HG03571 (cell line): ENCODE measurements at regions not wholly inside any gene's neighbourhood (a gene's known extent, or its start where the extent isn't known, plus 50 kb on each side); places are given as distances from the start of the nearest gene placed in this dataset.
"Not testable (repeated sequence)": the region's sequence is repeated elsewhere in the genome, so short reads cannot be mapped to it uniquely, and the experiment has no call there.

Source experiments
- ATAC-seq: cut with Tn5 transposase; IDR thresholded peaks from one replicate; pipeline ENCODE4 v1.9.1; 2021; ENCODE audit not compliant: unreplicated experiment

DNA sequence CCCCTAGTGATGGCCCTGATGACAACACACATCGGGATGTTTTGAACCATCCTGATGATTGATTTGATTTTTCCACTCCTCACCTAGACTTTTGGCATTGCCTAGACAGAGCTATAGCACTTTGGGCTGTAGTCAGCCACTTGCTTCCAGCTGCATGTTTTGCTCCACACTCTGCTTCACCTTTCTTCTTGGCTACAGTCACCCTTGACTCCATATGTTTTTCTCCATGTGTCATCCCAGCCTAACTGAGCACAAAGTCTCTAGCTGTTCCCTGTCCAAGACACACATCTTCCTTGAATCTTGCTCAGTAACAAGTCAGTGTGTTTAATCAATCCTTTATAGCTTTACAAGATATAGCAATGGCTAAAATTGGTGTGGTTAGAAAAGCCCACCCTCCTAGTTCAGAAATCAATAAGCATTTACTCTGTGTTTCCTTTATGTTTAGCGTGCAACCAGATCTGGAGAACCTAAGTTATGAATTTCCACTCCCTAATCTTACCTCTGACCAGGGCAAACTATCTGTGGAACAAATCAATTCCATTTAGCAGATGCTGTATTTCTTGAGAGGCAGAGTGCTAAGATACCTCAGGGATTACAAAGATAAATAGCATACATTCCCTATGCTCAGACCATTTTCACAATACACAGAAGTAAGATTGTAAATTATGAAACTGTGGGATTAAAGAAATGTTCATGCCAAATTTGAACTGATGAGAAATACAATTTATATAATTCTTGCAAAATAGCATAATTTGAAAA lies 98.4 kb upstream of the LYPLAL1 start:
- no peak for ATAC-seq

DNA sequence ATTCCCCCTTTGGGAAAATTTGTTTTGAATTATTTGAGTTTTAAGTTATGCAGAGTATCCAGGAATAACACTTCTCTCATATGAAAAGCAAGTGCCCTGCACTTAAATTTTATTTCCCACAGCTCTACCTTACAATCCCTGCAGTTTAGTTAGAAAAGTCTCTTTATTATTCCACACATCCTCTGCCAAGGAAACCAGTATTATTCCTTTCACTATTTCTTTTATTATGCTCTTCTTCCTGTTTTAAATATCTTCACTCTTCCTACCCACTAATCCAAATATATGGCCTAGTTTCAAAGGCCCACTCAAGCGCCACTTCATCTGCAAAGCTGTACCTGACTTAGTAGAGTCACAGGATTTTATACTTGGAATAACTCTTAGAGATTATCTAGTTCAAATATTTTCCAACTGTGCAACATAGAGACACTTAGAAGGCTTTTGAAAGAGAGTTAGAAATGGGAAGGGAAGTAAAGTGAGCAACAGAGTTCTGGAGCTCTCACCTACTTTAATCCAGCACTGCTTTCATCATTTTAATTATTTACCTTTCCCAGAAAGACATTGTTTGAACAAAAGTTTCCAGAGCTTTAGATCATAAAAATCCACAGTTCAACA lies 97.2 kb upstream of the LYPLAL1 start:
- ATAC-seq, result no peak

DNA sequence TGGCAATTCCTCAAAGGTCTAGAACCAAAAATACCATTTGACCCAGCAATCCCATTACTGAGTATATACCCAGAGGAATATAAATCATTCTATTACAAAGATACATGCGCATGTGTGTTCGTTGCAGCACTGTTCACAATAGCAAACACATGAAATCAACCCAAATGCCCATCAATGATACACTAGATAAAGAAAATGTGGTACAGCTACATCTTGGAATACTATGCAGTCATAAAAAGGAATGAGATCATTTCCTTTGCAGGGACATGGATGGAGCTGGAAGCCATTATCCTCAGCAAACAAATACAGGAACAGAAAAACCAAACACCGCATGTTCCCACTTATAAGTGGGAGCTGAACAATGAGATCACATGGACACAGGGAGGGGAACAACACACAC lies 95.9 kb upstream of the LYPLAL1 start:
- not testable (repeated sequence) for ATAC-seq

DNA sequence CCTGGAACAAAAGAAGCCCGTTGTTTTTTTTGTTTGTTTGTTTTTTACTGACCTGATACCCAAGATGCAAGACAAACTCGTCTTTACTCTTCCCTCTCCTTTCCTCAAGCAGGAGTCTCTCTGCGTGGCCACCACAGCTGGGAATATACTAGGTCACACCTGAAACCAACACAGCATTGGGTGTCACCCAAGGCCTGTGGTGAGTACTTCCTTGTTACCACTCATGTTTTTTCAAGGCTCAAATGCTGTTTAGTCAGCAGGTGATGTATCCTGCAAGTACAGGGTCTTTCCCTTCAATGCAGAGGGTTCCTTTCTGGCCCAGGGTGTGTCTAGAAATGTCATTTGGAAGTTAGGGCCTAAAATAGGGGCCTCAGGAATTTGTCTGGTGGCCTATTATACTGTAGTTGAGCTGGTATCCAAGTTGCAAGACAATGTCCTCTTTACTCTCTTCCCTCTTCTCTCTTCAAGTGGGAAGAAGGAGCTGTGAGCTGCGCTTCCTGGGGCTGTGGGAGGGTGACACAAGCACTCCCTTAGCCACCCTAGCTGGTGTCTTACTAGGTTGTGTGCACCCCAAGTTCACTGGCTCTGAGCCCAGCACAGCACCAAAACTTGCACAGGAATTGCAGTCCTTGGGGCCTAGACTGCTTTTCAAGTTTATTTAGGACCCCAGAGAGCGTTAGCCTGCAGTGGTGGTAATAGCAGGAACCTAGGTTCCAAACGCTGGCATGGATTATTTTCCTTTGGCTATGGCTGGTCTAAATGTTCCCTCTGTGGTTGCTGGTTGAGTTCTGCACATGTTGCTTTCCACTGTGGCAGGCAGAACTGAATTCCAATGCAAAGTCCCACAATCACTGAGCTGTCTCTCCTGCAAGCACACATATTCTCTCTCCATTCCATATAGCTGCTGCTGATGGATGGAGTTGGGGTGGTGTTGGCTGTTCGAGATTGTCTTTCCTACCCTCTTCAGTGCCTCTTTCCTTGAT lies 91.4 kb upstream of the LYPLAL1 start:
- no peak for ATAC-seq

DNA sequence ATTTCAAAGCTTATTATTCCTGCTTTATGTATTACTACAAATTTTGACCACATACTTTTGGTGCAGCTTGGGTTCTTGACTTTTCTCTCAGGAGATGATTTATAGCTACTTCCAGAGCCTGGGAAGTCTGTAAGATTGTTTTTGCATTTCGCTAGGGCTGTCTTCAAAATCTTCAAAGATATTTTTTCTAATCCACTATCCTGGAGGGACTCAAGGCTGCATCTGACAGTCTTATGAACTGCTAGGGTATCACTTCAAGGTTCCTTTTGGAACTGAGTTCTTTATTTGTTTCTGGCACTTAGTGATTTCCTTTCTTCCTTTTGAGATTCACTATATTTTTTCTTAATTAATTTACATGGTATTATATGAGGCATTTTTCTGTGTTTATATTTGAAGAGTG lies 90.0 kb upstream of the LYPLAL1 start:
- ATAC-seq, result no peak

DNA sequence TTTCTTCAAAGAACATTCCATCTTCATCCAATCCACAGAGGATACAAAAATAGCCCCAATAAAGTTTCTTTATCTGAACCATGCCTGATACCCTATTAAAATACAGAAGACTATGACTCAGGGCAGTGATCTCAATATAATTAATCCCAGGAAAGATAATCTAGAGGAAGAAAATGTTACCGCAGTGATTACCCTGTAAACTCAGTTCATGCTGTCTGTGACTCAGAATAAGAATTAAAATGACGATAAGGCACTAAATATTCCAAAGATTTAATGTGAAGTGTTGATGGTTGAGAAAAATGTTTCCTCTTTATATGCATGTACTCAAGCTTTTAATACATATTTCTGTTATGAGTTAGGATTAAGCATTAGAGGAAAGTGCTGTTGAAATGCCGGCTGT lies 88.6 kb upstream of the LYPLAL1 start:
- no peak for ATAC-seq

DNA sequence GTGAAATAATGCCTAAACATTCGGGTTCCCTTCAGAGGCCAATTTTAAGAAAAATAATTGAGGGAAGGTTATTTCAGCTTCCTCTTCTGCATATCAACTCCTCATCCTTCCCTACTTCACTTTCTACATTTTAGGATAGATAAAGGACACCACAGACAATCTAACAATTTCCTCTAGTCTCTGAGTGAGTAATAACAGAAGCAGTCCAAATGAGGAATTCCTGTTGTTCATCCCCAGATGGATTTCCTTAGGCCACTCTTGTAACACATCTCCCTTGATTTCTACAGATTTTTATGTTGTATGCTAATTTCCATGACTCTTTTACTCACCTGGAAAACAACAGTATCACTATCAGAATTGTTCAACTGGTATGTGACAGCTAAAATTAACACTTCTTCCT lies 87.7 kb upstream of the LYPLAL1 start:
- ATAC-seq, result no peak

DNA sequence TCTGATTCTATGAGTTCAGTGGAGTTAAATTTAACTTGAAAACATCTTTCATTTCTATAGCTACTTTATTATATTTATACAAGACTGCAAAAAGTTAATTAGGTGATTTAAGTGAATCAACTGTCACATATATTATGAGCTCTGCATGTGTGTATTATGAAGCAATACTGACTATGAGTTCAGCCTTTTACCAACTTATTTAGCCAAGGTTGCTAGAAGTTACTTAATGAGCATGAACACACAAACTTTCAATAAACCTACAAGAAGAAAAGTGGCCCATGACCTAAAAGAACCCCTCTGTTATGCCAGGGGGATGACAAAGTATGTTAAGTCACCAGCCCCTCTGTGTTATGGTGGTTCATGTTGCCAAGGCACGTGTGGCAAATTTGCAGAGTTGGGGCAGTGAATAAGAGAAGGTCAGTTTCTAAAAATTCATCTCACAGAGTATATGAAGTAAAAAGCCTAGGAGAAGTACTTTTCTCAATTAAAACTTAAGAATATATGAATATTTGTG lies 86.7 kb upstream of the LYPLAL1 start:
- ATAC-seq, result no peak

DNA sequence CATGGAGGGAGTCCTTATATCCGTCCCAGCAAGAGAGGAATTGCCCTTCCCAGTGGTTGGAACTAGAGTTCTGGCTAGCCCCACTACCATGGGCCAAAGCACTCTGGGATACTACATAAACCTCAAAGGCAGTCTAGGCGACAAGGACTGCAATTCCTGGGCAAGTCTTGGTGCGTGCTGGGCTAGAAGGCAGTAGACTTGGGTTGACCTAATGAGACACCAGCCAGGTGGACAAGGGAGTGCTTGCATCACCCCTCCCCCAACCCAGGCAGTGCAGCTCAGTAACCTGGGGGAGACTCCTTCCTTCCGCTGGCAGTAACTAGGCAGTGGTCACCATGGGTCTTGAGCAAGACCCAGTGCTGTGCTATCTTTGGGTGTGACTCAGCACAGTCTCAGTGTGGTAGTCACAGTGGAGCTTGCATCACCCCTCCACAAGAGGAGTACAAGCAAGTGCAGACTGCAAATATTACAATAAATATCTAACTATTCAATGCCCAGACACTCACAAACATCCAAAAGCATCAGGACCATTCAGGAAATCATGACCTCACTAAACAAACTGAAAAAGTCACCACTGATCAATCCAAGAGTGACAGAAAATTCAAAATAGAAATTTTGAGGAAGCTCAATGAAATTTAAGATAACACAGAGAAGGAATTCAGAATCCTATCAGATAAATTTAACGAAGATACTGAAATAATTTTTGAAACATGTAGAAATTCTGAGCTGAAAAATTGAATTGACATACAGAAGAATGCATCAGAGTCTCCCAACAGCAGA lies 84.7 kb upstream of the LYPLAL1 start:
- ATAC-seq, result peak; percentile 82

DNA sequence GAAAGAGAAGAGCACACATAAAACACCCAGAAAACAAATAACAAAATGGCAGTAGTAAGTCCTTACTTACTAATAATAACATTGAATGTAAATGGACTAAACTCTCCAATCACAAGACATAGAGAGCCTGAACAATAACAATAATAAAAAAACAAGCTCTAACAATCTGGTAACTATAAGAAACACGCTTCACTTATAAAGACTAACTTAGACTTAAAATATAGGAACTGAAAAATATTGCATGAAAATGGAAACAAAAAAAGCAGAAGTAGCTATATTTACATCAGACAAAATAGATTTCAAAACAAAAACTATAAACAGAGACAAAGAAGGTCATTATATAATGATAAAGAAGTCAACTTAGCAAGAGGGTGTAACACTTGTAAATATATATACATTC lies 83.1 kb upstream of the LYPLAL1 start:
- peak; percentile 78 for ATAC-seq

DNA sequence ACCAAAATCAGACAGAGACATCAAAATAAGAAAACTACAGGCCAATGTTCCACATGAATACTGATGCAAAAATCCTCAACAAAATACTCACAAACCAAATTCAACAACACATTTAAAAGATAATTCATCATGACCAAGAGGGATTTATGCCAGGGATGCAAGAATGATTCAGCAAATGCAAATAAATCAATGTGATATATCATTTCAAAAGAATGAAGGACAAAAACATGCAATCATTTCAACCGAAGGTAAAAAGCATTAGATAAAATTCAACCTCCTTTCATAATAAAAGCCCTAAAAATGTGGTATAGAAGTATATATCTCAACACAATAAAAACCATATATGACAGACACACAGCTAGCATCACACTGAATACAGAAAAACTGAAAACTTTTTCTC lies 81.5 kb upstream of the LYPLAL1 start:
- no peak for ATAC-seq

DNA sequence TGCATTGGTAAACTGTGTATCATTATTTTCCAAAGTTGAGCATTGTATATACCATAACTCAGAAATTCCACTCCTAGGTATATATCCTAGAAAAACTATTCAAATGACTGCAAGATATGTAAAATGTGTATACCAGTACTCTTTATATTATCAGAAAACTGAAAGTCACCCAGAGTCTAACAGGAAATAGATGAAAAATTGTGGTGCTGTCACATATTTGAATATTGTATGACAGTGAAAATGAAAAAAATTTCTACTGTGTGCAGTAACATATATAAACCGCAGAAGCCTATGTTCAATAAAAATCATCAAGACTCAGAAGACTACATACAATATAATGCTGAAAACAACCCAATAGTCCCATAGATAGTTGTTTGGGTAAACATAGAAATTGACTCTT lies 74.4 kb upstream of the LYPLAL1 start:
- ATAC-seq, result no peak

DNA sequence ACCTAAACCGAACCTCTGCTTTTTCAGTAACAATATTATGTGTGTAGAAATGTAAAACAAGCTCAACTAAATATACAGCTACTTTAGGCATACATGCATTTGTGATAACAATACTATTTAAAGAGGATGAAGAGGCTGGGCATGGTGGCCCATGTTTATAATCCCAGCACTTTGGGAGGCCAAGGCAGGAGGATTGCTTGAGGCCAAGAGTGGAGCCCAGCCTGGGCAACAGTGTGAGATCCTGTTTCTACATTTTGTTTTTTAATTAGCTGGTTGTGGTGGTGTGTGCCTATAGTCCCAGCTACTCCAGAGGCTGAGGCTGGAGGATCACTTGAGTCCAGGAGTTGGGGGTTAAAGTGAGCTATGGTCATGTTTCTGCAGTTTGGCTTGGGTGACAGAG lies 73.6 kb upstream of the LYPLAL1 start:
- ATAC-seq, result no peak

DNA sequence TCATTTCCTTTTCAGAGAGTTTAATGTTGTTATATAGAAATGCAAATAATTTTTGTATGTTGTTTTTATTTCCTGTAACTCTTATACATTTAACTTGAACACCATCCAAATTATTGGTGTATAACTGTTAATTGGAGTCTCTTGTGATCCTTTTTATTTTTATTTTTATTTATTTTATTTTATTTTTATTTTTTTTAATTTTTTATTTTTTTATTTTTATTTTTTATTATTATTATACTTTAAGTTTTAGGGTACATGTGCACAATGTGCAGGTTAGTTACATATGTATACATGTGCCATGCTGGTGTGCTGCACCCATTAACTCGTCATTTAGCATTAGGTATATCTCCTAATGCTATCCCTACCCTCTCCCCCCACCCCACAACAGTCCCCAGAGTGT lies 71.2 kb upstream of the LYPLAL1 start:
- not testable (repeated sequence) for ATAC-seq

DNA sequence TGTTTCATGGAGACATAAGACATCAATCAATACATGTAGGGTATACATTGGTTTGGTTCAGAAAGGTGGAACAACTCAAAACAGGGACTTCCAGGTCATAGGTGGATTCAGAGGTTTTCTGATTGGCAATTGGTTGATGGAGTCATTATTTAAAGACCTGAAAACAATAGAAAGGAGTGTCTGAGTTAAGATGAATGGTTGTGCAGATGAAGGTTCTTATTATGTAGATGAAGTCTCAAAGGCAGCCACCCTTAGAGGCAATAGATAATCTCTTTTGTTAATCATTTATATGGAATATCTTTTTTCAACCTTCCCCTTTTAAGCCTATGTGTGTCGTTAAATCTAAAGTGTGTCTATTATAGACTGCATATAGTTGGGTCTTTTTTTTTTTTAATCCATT lies 67.8 kb upstream of the LYPLAL1 start:
- no peak for ATAC-seq

DNA sequence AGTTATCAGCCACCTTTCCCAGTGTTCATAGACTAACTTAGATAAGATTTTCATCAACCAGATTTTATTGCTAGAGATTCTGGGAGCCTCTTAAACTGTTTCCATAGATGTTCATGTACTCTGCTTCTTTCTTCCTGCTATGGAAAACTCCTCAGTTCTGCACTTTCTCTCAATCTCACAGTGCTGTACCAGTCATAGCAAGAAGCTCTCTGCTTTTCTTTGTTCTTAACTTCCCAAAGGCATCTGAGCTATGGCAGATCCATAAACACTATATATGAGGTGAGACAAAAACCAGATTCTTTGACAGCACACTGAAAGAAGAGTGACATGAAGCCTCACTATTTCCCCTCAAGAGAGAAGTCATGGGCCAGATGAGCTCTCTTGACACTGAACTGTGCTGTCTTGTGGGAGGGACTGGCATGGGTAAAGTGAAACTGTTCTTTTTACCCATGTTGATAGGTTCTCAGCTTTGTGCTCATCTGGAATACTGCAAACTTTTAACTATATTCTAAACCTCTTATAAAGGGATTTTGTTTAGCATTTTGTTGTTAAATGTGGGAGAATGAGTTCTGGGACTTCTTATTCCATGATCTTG lies 64.2 kb upstream of the LYPLAL1 start:
- no peak for ATAC-seq

DNA sequence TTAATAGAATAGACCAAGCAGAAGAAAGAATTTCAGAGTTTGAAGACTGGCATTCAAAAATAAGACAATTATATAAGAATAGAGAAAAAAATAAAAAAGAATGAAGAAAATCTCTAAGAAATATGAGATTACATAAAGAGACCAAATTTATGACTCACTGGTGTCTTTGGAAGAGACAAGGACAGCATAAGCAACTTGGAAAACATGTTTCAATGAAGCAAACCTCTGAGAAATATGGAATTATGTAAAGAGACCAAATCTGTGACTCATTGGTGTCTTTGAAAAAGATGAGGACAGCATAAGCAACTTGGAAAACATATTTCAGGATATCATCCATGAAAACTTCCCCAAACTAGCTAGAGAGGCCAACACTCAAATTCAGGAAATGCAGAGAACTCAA lies 60.4 kb upstream of the LYPLAL1 start:
- no peak for ATAC-seq

DNA sequence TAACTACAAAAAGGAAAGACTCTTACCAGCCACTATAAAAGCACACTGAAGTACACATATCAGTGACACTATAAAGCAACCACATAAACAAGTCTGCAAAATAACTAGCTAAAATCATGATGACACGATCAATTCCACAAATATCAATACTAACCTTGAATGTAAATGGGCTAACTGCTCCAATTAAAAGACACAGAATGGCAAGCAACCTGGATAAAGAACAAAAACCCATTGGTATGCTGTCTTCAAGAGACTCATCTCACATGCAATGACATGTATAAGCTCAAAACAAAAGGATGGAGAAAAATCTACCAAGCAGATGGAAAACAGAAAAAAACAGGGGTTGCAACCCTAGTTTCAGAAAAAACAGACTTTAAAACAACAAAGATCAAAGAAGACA lies 59.7 kb upstream of the LYPLAL1 start:
- no peak for ATAC-seq

DNA sequence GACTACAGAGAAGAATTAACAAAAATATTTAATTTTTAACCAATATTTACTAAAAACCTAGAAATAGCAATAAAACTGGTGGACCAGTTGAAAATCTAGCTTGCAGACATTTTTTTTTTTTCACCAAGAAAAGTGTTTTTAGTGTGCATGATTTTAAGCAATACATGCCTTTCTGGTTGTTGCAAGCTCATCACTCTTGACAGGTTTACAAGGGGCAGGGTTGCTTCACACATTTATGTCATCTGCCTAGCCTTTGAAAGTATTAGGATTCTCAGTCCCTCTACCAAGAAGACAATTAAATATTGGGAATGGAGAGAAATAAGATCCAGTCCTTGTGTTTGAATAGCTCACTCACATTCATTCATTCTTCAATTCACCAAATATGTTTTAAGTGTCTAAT lies 53.8 kb upstream of the LYPLAL1 start:
- ATAC-seq, result no peak
